Skeletal muscle satellite cell (primary cell): ENCODE measurements at regions not wholly inside any gene's neighbourhood (a gene's known extent, or its start where the extent isn't known, plus 50 kb on each side); places are given as distances from the start of the nearest gene placed in this dataset.
"Not testable (repeated sequence)": the region's sequence is repeated elsewhere in the genome, so short reads cannot be mapped to it uniquely, and the experiment has no call there.

Source experiments
- H3K27me3 ChIP-seq: 2 replicates; pipeline ENCODE4 v1.7.0; 2013; ENCODE audit warnings: low read length; ENCODE audit not compliant: control insufficient read depth, insufficient read depth
- H3K36me3 ChIP-seq: 2 replicates; pipeline ENCODE4 v1.7.0; 2013; ENCODE audit warnings: mild to moderate bottlenecking, control low read depth, low read length; ENCODE audit not compliant: insufficient read depth
- H3K4me1 ChIP-seq: 2 replicates; pipeline ENCODE4 v1.7.0; 2013; ENCODE audit warnings: low read length; ENCODE audit not compliant: control insufficient read depth, insufficient read depth
- H3K4me2 ChIP-seq: 2 replicates; pipeline ENCODE4 v1.7.0; 2013; ENCODE audit warnings: mild to moderate bottlenecking, low read length
- H3K4me3 ChIP-seq: 2 replicates; pipeline ENCODE4 v1.7.0; 2013; ENCODE audit warnings: low read length
- H3K9ac ChIP-seq: 2 replicates; pipeline ENCODE4 v1.7.0; 2013; ENCODE audit warnings: mild to moderate bottlenecking, low read depth, low read length, moderate library complexity
- H3K9me3 ChIP-seq: replicated peaks from 2 replicates; pipeline ENCODE4 v1.7.0; 2013; ENCODE audit warnings: mild to moderate bottlenecking, control low read depth, low read length

DNA sequence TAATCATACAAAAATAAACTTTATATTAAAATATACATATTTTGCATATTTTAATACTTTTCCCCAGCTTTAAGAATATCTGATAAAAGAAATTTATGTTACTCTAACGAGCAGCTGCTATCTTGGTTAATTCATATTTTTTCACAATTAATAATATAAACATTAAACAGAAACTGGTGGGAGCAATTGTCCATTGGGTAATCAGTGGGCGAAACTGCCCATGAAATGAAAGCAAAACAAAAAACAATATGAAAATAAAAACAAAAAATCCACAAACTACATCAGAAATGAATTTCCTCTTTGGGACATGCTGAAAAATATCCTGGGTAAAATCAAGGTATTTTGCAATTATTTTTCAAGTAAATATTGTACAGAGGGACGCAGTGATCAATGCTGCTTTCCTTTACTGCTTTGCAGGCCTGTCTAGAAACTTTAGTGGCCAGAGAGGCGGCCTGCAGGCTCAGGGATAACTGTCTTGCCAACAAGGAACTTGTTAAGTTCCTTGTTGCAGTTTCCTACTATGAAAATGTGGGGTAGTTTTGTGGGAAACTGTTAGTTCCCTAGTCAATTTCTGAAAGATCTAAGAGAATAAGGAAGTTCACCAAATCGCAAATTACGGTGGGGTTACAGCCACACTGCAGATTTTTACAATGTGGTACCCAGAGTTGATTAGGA is 309.0 kb upstream of the PLGLB2 start:
- not testable (repeated sequence) for H3K4me1 ChIP-seq, H3K4me3 ChIP-seq, H3K9ac ChIP-seq, H3K4me2 ChIP-seq, H3K36me3 ChIP-seq, H3K9me3 ChIP-seq, H3K27me3 ChIP-seq

- H3K4me1 ChIP-seq, H3K36me3 ChIP-seq, H3K9me3 ChIP-seq, H3K27me3 ChIP-seq, H3K9ac ChIP-seq, H3K4me3 ChIP-seq, H3K4me2 ChIP-seq: not testable (repeated sequence)
Observed at GRCh38 chr2:87439617-87440204, 308.2 kb upstream of the PLGLB2 start.

GRCh38 chr2:87440650-87441049 is 307.2 kb upstream of the PLGLB2 start:
- H3K36me3 ChIP-seq, H3K27me3 ChIP-seq, H3K4me3 ChIP-seq, H3K4me2 ChIP-seq, H3K9ac ChIP-seq, H3K4me1 ChIP-seq, H3K9me3 ChIP-seq: not testable (repeated sequence)

DNA sequence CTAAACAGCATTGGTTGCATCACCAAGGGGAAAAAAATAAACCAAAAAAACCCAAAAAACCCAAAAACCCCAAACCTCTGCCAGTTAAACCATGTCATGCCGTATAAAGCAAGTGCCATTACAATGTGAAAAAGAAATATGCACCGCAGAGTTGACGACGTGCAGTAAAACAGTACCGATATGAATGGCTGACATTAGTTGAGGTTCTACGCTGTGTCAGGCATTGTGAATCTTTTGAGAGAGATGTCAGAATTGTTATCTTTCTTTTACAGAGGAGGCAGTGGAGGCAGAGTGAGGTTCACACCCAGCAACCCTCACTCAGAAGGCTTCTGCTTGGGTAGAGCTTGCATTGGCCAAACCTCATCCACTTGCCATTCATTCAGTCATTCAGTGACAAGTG is 306.5 kb upstream of the PLGLB2 start:
- not testable (repeated sequence) for H3K36me3 ChIP-seq, H3K9me3 ChIP-seq, H3K27me3 ChIP-seq, H3K4me2 ChIP-seq, H3K4me3 ChIP-seq, H3K9ac ChIP-seq
- peaks cover 12% of the 10 kb centered on the region for H3K4me1 ChIP-seq

DNA sequence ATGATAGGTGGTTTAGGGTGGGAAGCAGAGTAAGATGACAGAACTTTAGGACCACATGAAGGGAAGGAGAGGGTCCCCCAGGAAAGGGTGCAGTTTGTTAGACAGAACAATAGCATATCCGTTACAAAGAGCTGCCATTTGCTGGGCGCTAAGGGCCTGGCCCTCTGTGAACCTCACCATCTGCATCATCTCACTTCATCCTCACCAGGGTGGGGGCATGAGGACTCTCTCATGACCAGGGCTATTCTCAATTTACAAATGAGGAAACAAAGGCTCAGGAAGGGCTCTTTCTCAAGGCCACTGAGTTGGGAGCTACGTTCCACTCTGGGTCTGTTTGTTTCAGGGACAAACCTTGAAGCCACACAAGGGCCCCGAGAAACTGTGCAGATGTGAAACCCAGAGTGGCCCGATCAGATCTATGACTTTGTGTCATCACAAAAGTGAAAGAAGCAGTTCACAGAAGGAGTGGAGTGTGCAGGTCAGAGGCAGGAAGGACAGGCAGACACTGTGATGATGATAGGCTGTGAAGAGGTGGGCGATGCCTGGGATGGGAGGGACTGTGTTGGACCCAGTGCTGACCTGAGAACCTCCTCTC is 304.8 kb upstream of the PLGLB2 start:
- H3K27me3 ChIP-seq, H3K4me3 ChIP-seq, H3K4me2 ChIP-seq, H3K36me3 ChIP-seq, H3K9ac ChIP-seq, H3K9me3 ChIP-seq: not testable (repeated sequence)
- H3K4me1 ChIP-seq, result peaks cover 12% of the 10 kb centered on the region

DNA sequence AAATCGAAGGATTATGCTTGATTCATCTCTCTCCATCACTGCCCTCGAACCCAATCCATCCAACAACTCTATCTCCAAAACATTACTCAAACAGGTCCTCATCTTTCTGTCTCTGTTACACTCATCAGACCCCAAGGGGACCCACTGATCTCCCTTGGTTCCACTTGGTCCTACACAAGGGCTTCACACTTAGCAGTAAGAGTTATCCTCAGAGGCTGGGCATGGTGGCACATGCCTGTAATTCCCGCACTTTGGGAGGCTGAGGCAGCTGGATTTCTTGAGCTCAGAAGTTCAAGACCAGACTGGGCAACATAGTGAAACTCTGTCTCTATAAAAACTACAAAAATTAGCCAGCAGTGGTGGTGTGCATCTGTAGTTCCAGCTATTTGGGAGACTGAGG is 302.9 kb upstream of the PLGLB2 start:
- not testable (repeated sequence) for H3K27me3 ChIP-seq, H3K4me3 ChIP-seq, H3K4me2 ChIP-seq, H3K36me3 ChIP-seq, H3K9me3 ChIP-seq, H3K9ac ChIP-seq
- H3K4me1 ChIP-seq, result peaks cover 15% of the 10 kb centered on the region

- peaks cover 16% of the 10 kb centered on the region for H3K4me1 ChIP-seq
- H3K9ac ChIP-seq, H3K36me3 ChIP-seq, H3K4me3 ChIP-seq, H3K9me3 ChIP-seq, H3K27me3 ChIP-seq: not testable (repeated sequence)
- peak overlapping the region; percentile 31 for H3K4me2 ChIP-seq
Observed at GRCh38 chr2:87445613-87446312, 302.1 kb upstream of the PLGLB2 start.

DNA sequence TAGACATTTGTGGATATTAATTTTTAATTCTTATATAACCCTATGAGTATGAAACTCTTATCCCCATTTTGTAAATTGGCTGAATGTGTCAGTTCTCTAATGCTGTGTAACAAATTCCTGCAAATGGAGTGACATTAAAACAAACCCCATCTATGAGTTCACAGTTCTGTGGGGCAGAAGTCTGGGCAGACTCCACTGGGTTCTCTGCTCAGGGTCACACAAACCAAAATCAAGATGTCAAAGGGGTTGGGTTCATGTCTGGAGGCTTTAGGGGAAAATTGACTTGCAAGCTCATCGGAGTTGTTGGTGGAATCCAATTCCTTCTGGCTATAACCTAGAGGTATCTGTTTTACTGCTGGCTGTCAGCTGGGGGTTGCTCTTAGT is 301.6 kb upstream of the PLGLB2 start:
- H3K4me3 ChIP-seq, H3K27me3 ChIP-seq, H3K9ac ChIP-seq, H3K36me3 ChIP-seq, H3K9me3 ChIP-seq: not testable (repeated sequence)
- Histone ChIP-seq H3K4me1 (peaks cover 16% of the 10 kb centered on the region), H3K4me2 (peak overlapping the region; percentile 31)

DNA sequence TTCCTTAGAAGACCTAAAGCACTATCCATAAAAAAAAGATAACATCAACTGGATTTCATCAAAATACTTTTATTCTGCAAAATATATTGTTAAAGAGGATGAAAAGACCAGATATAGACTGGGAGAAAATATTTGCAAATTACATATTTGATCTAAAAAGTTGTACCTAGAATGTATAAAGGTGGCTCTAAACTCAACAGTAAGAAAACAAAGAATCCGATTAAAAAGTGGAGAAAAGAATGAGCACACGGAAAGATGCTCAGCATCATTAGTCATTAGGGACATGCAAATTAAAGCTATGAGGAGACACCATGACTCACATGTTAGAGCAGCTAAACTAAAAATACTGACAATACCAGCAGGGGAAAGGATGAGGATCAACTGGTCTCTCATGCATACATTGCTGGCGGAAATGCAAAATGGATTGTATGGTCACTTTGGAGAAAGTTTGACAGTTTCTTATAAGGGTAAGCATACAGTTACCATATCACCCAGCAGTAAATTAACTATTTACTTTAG is 298.4 kb upstream of the PLGLB2 start:
- H3K36me3 ChIP-seq, H3K27me3 ChIP-seq, H3K9me3 ChIP-seq, H3K4me2 ChIP-seq, H3K9ac ChIP-seq, H3K4me3 ChIP-seq: not testable (repeated sequence)
- H3K4me1 ChIP-seq, result peaks cover 38% of the 10 kb centered on the region

DNA sequence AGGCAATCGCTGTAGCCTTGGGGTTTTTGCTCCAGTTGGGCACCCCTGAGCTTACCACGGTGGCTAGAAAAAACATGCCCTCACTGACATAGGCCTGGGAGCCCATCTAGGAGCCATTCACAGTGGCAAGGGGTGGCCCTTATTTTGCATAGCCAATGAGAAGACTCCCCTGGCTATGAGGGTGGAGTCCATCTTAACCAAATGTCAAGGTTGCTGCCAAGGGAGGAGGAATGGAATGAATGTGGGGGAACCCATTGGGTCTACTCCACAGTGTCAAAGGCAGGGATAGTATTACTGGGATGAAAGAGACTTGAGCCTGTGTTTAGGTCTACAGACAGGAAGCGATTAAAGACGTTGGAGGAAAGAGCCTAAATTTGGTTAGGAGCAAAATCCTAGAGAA is 295.7 kb upstream of the PLGLB2 start:
- not testable (repeated sequence) for H3K9ac ChIP-seq, H3K4me3 ChIP-seq, H3K27me3 ChIP-seq, H3K9me3 ChIP-seq, H3K4me2 ChIP-seq, H3K36me3 ChIP-seq
- peaks cover 29% of the 10 kb centered on the region for H3K4me1 ChIP-seq

DNA sequence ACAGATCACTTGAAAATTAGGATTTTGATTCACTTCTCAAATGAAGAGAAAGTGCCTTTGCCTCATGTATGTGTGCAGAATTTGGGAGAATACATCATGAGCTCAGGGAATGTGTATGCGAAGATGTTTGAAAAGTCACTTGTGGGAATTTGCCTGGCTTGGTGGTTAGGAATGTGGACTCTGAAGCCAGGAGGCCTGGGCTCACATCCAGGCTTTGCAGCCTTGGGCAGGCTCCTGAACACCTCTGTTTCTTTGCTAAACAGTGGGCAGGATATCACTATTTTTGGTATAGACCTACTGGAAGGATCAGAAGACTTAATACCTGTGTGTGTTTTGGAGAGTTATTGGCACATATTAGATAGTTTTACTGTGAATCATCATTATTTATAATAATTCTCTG is 295.0 kb upstream of the PLGLB2 start:
- H3K4me1 ChIP-seq, result peaks cover 29% of the 10 kb centered on the region
- not testable (repeated sequence) for H3K4me2 ChIP-seq, H3K9me3 ChIP-seq, H3K4me3 ChIP-seq, H3K27me3 ChIP-seq, H3K36me3 ChIP-seq
- peak overlapping the region; percentile 14 for H3K9ac ChIP-seq
